ENCODE measurements at regions not wholly inside any gene's neighbourhood (a gene's known extent, or its start where the extent isn't known, plus 50 kb on each side); places are given as distances from the start of the nearest gene placed in this dataset.

GRCh38 chr5:1734271-1734907, 65.2 kb downstream of the MRPL36 start:
- no peak for TF ChIP-seq CTCF (IDR thresholded peaks at IDR 0.05)
- no peak for TF ChIP-seq POLR2AphosphoS5 (IDR thresholded peaks at IDR 0.05; ENCODE audit: low read depth, low read length)
- TF ChIP-seq TCF7L2 (IDR thresholded peaks at IDR 0.05; ENCODE audit: low read depth, low read length) = no peak
- TF ChIP-seq REST (IDR thresholded peaks at IDR 0.05; ENCODE audit: insufficient read depth in 1 of 2, low read depth in 2 of 2, low read length in 1 of 2) = no peak
- TF ChIP-seq SIN3A (IDR thresholded peaks at IDR 0.05; ENCODE audit: borderline replicate concordance, insufficient read depth, low read depth, low read length) = no peak

Data from Panc1 (cell line).